ENCODE measurements at regions not wholly inside any gene's neighbourhood (a gene's known extent, or its start where the extent isn't known, plus 50 kb on each side); places are given as distances from the start of the nearest gene placed in this dataset.

GRCh38 chr3:72231439-72232196, 446.7 kb upstream of the PROK2 start:
- no peak overlapping the region for H3K4me2 ChIP-seq (ENCODE audit: low read depth, low read length, poor library complexity, severe bottlenecking)
- TF ChIP-seq CTCF (IDR thresholded peaks at IDR 0.05; ENCODE audit: insufficient read depth, low read length, poor library complexity, severe bottlenecking) (no peak), EZH2phosphoT487 (conservative IDR thresholded peaks at IDR 0.05; ENCODE audit: low read length) (no peak)

GRCh38 chr3:72230774-72231379, 445.9 kb upstream of the PROK2 start:
- Histone ChIP-seq H3K36me3 (ENCODE audit: low read length) (no peaks in the 10 kb centered on the region), H3K27ac (ENCODE audit: low read depth, low read length) (no peak overlapping the region), H3K9ac (ENCODE audit: low read length) (no peak overlapping the region), H3K4me2 (ENCODE audit: low read depth, low read length, poor library complexity, severe bottlenecking) (no peak overlapping the region), H3K4me3 (ENCODE audit: insufficient read depth, low read length, poor library complexity, severe bottlenecking) (no peak overlapping the region), H3K27me3 (ENCODE audit: low read length) (0 out of 2 replicates have a peak, but pooled peaks cover 4% of the 10 kb centered on the region), H3K79me2 (ENCODE audit: insufficient read depth, low read length) (no peaks in the 10 kb centered on the region), H3K9me2 (replicated peaks; ENCODE audit: insufficient read depth, low read length) (no peaks in the 10 kb centered on the region), H3F3A (ENCODE audit: insufficient read depth) (no peaks in the 10 kb centered on the region), H3K9me3 (ENCODE audit: insufficient read depth, low read length) (peaks cover 8% of the 10 kb centered on the region; the same call in 1 of the 2 replicates), H2AFZ (ENCODE audit: low read depth, low read length, severe bottlenecking) (no peak overlapping the region), H4K20me1 (ENCODE audit: low read depth, low read length) (no peaks in the 10 kb centered on the region)
- TF ChIP-seq CTCF (IDR thresholded peaks at IDR 0.05; ENCODE audit: insufficient read depth, low read length, poor library complexity, severe bottlenecking) (no peak), EZH2phosphoT487 (conservative IDR thresholded peaks at IDR 0.05; ENCODE audit: low read length) (no peak)

More at GRCh38 chr3:72231439-72232196, 446.7 kb upstream of the PROK2 start:
- H3K9ac ChIP-seq (ENCODE audit: low read length), result no peak overlapping the region
- 0 out of 2 replicates have a peak, but pooled peaks cover 1% of the 10 kb centered on the region for H3K27me3 ChIP-seq (ENCODE audit: low read length)
- H3K9me2 ChIP-seq (replicated peaks; ENCODE audit: insufficient read depth, low read length), result no peaks in the 10 kb centered on the region
- no peak overlapping the region for H2AFZ ChIP-seq (ENCODE audit: low read depth, low read length, severe bottlenecking)
- H4K20me1 ChIP-seq (ENCODE audit: low read depth, low read length), result no peaks in the 10 kb centered on the region
- H3K36me3 ChIP-seq (ENCODE audit: low read length), result no peaks in the 10 kb centered on the region
- peaks cover 2% of the 10 kb centered on the region; the same call in 1 of the 2 replicates for H3K9me3 ChIP-seq (ENCODE audit: insufficient read depth, low read length)
- H3K4me3 ChIP-seq (ENCODE audit: insufficient read depth, low read length, poor library complexity, severe bottlenecking), result no peak overlapping the region
- no peak overlapping the region for H3K27ac ChIP-seq (ENCODE audit: low read depth, low read length)
- H3F3A ChIP-seq (ENCODE audit: insufficient read depth), result no peaks in the 10 kb centered on the region
- H3K79me2 ChIP-seq (ENCODE audit: insufficient read depth, low read length), result no peaks in the 10 kb centered on the region

GRCh38 chr3:72229952-72230351, 445.0 kb upstream of the PROK2 start:
- H3K9me2 ChIP-seq (replicated peaks; ENCODE audit: insufficient read depth, low read length), result no peaks in the 10 kb centered on the region
- H3F3A ChIP-seq (ENCODE audit: insufficient read depth), result no peaks in the 10 kb centered on the region
- H3K36me3 ChIP-seq (ENCODE audit: low read length), result peaks cover 7% of the 10 kb centered on the region; the same call in 1 of the 2 replicates
- H3K4me2 ChIP-seq (ENCODE audit: low read depth, low read length, poor library complexity, severe bottlenecking), result no peak overlapping the region
- no peak overlapping the region for H2AFZ ChIP-seq (ENCODE audit: low read depth, low read length, severe bottlenecking)
- 0 out of 2 replicates have a peak, but pooled peaks cover 4% of the 10 kb centered on the region for H3K27me3 ChIP-seq (ENCODE audit: low read length)
- H3K9ac ChIP-seq (ENCODE audit: low read length), result no peak overlapping the region
- H3K79me2 ChIP-seq (ENCODE audit: insufficient read depth, low read length), result no peaks in the 10 kb centered on the region
- no peak overlapping the region for H3K4me3 ChIP-seq (ENCODE audit: insufficient read depth, low read length, poor library complexity, severe bottlenecking)
- H3K27ac ChIP-seq (ENCODE audit: low read depth, low read length), result no peak overlapping the region
- H4K20me1 ChIP-seq (ENCODE audit: low read depth, low read length), result no peaks in the 10 kb centered on the region
- TF ChIP-seq CTCF (IDR thresholded peaks at IDR 0.05; ENCODE audit: insufficient read depth, low read length, poor library complexity, severe bottlenecking) (no peak), EZH2phosphoT487 (conservative IDR thresholded peaks at IDR 0.05; ENCODE audit: low read length) (no peak)
- peaks cover 17% of the 10 kb centered on the region; the same call in 1 of the 2 replicates for H3K9me3 ChIP-seq (ENCODE audit: insufficient read depth, low read length)

Data from SU-DHL-6 (cell line).